HG02884 (cell line): ENCODE measurements at regions not wholly inside any gene's neighbourhood (a gene's known extent, or its start where the extent isn't known, plus 50 kb on each side); places are given as distances from the start of the nearest gene placed in this dataset.

Source experiments
- ATAC-seq: cut with Tn5 transposase; IDR thresholded peaks from one replicate; pipeline ENCODE4 v1.9.1; 2021; ENCODE audit warnings: mild to moderate bottlenecking, moderate library complexity; ENCODE audit not compliant: unreplicated experiment

DNA sequence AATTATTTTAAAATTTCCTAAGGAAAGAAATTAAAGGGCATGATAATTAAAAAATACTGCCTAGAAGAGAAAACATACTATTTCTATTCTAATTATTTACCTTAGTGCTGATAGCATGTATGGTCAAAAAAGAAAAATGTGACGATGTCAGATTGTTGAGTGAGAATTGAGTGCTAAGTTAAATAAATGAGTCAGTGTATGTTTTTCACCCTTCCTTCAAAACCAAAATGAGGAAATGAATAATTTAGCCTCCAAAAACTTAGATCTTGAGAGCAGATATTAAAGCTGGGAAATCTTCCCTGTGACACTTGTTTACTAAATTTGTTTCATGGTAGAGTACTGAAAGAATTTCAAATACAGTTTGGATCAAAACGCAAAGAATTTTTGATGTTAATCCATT is 58.6 kb upstream of the NYAP2 start:
- no peak for ATAC-seq

DNA sequence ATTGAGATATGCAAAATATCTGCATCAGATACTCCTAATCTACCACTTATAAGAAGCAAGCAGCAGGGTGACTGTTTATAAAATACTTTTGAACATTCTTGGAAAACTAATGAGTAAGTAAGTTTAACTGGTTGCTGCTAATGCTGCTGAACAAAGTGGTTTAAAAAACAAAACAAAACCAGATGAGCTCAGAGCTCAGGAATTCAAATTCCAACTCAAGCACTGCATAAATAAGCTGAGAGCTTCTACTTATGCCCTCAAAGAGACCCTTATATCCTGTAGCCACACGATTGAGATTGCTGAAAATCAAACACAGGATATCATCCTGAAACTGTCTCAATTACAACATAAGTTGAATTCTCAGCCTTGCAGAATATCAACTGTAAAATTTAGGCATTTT is 62.3 kb upstream of the NYAP2 start:
- no peak for ATAC-seq

DNA sequence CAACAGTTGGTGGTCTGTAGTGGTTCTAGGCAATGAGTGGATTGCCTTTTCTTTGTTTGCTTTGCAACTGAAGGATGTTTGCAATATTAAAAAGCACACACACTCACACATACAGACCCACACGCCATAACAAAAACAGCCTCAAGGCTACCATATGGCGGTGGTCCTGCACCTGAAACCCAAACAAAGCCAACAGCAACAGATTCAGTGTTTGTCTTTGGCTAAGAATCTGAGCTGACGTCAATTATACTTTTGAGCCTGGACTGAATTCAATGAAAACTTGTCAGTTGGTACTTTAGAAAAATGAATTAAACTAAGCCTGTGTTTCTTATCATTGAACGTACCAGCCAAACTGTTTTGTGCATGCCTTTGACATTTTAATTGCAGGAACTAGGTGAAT is 65.0 kb upstream of the NYAP2 start:
- no peak for ATAC-seq

DNA sequence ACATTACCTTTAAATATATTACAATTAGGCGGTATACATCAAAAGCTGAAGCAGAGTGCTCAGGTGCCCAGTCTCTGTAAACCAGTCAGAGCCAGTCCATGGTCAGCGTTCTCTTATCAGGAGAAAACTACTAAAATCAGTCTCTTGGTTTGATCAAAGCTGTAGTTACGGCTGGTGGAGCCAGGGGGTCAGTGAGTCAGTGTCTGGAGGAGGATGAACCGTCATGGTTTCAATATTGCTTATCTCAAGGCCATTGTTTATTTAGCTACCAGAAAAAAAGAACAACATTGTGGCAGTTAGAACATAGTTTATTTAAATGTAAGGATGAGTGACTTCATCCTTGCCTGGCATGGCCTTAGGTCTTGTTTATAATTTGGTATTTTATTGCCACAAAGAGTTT is 71.3 kb upstream of the NYAP2 start:
- ATAC-seq, result no peak

DNA sequence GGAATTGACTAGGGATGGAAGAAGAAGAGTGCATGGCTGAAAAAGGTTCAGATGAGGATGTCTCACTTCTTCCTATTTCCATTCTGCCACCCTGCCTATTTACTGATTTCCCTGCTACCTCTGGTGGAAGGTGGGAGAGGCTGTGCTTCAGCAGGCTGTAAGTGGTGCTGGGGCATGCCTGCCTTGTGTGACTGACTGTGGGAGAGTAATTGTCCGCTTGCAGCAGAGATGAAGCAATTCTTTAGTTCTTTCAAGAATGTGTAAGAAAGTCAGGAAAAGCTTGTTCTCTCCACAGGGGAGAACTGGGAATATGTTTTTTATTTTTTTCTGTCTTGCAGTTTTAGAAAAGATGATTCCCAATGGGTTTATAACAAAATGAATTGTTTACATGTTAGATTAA is 72.5 kb upstream of the NYAP2 start:
- ATAC-seq, result no peak

DNA sequence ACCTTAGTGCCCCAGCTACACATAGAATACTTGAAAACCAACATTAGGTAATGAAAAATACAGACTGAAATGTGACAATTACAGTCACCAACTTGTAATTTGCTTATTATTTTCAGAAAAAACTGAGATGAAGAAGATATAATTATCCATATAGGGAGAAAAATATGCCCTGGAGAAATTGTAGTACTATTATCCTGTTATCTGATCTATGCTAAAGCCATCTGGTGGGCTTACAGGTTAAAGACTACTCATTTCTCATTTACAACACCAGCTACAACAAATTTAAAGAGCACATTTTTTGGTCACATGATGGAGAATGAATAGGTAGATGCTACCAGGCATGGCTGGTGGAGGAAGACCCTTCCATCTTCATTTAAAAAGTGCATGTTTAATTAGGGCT is 79.6 kb upstream of the NYAP2 start:
- no peak for ATAC-seq

DNA sequence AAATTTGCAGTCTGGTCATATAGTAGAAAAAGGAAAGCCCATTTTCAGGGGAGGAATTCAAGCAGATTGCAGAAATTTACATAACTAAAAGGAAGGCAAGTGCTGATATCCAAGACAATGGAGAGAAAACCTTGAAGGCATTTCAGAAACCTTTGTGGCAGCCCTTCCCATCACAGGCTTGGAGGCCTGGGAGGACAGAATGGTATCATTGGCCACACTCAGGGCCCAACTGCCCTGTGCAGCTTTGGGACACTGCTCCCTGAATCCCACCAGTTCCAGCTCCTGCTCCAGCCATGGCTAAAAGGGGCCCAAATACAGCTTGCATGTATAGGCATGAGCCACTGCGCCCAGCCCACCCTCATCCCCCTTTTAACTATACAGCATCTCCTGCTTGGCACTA is 81.1 kb upstream of the NYAP2 start:
- ATAC-seq, result no peak

DNA sequence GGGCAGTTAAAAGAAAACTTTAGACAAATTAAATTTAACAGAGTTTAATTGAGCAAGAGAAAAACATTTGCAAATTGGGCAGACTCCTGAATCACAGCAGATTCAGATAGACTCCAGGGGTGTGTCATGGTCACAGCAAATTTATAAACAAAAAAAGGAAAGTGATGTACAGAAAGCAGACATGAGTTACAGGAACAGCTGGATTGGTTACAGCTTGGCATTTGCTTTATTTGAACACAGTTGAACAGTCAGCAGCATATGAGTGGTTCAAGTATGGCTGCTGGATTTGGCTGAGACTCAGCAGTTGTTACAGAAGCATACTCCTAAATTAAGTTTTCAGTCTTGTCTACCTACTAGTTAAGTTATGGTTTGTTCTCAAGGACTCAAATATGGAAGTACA is 82.3 kb upstream of the NYAP2 start:
- ATAC-seq, result no peak

DNA sequence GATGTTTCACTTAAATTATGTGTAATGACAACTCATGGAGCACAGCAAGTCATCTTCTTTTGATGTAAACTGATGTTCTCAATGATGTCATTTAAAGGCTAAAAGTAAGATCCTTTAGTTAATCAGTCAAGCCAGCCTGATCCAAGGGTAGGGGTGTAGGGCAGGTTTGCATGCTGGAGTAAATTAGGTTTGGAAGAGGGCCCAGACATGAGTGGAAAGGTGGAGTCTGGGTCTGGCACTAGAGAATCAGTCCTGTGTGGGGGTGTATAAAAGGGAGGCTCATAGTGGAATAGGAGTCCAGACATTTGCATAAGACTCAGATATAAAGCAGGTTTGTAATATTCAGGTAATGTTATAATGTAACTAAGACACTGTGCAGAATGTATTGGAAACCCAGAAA is 88.8 kb upstream of the NYAP2 start:
- no peak for ATAC-seq

DNA sequence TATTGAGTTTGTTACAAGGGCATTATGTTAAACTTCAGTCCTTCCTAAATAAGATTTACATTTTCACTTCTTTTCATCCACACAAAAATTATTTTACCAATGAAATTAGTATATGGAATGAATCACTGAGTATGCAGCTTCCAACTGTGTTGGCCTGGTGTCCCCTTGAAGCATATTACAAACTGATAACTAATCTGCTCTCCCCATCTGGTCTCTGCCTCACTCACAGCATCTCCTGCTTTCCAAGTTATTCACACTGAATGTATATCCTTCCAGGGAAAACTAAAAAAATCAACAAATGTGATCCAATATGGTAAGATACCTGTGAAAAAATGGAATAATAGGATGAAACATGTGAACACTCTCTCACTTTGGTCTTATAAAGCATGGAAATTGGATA is 90.0 kb upstream of the NYAP2 start:
- no peak for ATAC-seq

DNA sequence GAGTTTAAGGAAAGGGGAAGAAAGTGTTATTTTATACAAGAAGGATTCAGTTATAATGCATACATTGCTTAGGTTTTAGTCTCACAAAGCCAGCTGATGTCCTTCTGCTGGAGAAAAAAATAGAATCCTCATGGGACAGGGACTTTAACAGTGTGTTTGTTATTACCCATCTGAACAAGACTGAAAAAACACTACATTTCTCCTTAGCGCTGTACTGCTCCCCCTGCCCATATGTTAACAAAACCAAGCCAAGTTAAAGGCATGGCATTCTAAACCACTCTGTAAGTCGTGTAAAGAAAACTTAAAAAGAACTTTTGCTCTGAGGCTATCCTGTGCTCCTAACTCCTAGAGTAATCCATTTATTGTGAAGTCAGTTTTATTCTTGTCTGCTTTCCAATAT is 102.6 kb upstream of the NYAP2 start:
- no peak for ATAC-seq

DNA sequence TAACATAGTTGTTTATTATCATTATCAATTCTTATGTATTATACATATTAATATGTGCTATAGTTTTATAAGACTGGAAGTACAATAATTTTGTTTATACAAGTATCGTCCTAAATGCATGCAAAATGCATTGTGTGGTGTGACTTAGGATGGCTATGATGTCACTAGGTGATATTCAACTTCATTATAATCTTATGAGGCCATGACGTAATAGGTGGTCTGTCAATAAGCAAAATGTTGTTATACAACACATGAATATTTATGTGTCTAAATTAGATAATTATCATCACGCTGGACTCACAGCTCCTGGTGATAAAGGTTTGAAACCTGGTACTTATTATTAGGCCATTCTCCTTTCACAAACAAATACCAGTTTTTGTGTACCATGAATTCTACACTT is 104.4 kb upstream of the NYAP2 start:
- ATAC-seq, result no peak

DNA sequence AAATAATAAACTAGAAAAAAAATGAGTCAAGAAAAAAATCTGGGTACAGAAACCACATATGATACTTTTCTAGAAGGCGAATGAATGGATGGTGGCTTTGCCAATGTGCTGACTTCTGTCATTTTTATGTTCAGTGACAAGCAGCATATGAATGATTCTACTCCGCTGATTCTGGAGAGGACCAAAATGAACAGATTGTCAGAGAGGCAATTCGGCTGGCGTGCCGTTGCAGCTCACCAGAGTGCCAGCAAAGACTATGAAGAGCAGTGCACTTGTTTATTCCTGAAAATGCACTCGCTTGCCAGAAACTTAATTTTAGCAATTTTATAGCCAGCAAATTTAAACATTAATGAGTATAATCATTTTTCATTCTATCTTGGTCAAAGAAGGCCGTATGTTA is 105.9 kb upstream of the NYAP2 start:
- ATAC-seq, result no peak

DNA sequence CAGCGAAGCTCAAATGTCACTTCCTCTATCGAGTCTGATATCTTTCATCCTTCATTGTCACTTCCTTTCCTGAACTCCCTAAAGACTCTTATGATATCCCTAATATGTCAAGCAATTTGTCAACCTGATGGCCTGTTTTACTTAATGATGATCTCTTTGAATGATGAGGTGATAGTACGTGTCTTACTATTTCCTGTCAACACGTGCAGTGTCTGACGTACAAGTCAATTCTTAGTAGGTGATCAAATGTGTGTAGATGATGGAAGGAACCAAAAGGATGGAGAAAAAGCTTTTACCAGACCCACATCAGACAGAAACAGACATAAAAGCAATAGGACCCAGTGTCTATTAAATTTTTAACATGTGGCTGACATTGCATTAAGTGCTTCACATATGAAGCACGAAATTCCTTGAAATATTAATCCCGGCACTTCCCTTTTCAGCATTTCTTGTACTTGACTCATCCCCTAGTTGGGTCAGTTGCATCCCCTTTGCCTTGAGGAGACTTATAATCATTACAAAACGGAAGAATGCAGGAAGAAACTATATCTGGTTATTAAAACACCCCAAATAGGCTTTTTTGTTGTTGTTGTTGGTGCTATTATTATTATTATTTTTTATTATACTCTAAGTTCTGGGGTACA is 108.6 kb upstream of the NYAP2 start:
- no peak for ATAC-seq

DNA sequence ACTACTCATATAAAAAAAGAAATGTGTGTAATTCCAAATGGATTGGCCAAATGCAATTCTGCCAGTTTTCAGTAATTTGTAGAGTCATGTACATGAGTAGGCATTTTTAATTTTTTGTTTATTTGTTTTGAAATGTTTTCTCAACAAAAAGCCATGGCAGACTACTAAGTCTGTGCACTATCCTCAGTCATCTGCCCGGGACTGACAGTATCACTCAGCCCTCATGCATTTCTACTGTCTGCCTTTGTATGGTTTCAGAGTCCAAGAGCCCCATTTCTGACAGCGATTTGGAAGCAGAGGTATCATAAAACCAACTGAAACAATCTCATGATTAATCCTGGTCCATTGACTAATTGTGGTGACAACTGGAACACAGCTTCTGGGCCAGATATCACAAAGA is 109.9 kb upstream of the NYAP2 start:
- ATAC-seq, result no peak

DNA sequence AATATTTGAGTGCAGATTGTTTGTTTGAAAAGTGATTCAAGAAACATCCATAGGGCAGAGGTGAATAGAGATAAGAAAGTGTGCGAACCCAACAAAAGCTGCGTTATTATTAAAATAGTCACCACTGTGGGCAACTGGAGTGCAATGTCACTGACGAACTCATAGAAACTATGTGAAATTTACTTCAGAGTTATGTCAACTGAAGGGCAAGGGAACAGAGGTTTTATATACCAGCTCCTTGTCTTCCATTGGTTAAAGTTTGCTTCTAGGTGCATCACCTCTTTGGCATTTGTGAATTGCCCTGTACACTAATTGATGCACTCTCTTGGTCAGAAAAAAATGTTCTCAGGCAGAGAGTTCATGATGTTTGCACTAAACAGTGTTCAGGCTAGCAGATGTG is 110.5 kb upstream of the NYAP2 start:
- ATAC-seq, result no peak

DNA sequence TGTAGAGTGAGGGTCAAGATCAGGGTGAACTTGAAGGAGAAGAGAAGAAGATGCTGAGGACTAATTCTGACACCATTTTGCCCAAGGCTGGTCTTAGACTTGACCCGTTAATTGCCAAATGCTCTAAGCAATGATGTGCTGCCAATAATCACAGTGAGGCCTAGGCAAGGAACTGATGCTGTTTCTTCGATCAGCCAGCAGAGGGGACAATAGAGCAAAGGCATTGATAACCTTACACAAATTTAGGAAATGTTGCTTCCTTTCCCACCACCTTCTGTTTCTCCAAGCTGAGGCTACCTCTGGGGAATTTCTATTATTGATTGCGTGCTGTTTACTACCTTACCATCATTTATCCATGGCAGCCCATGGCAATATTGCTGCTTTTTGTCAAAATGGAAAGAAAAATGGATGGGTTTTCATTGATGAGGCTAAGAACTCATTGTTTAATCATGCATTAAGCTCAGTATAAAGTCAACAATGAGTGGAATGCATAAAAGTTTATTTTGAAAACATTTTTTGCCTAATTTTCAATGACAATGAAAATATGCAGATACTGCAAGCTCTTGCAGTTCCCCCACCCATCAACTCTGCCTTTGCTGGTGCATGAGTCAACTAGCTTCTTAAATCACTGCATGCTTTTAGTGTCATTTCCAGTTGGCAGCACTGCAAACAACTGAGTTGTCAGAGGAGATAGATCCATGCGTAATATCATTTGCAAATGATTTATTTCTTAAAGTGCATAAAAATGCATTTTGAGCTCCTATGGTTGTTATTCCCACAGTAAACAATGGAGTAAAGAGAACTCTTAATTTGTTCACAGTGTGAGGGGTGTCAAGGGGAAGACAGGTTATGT is 116.4 kb upstream of the NYAP2 start:
- ATAC-seq, result peak; percentile 95

DNA sequence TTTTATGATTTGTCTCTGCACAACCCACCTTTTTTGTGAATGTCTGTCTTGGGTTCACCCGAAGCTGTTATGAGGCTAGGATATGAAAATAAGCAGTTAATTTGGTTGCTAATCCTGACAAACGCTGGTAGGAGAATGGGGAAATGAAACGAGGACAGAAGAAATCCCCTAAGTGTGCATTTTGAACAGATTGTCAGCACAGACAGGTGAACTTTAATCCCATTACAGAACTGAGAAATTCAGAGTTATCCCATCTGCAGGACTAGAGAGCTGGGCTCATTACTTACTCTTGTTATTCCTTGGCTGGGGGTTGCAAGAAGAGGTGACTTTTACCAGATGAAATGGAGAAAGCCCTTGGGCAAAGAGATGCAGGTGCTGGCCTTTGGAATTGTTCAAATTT is 123.3 kb upstream of the NYAP2 start:
- ATAC-seq, result peak; percentile 82

DNA sequence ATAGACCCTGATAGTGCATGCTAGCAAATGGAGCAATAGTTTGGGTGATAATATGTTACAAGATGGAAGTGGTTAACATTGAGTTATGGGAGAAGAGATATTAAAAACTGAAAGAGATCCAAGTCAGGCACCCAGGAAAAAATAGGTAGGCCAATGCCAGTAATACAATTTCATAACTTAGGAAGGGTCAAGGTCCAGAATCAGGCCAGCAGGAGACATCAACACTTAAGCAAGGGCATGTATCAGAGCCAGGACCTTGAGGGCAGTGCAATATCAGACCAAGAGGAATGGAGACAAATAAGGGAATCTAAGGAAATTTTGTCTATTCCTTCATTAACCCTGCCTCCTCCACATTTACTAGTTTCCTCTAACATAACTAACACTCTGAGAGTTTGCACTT is 124.1 kb upstream of the NYAP2 start:
- no peak for ATAC-seq

DNA sequence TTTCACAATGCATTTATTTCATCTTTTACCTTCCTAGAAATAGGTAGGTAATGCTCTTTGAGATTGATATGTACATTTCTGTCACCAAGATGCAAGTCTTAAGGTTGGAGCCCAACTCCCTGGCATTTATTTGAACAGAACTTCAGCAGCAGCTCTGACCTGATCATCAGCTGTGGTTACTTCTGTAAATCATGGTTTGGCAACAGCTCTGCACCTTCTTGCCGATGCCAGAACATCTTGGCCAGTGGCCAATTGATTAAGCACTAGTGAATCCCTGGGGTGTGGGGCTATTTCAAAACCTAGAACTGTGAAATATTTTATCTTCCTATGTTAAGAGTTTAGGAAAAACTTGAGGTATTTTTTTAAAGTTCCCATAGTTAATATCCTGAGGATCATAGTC is 124.8 kb upstream of the NYAP2 start:
- ATAC-seq, result no peak

DNA sequence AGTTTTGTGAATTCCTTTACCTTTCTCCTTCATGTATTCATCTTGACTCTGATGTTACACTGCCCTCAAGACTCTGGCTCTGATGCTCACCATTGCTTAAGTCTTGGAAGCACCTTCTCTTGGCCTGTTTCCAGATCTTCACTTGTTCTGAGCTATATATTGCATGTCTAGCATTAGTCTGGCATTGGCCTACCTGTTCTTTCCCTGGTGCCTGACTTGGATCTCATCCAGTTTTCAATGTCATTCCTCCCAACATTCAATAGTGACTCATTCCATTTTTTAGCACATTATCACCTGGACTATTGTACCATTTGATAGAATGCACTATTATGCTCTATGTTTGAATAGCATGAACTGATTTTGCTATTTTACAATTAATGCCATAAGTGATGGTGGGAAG is 127.3 kb upstream of the NYAP2 start:
- ATAC-seq, result no peak

DNA sequence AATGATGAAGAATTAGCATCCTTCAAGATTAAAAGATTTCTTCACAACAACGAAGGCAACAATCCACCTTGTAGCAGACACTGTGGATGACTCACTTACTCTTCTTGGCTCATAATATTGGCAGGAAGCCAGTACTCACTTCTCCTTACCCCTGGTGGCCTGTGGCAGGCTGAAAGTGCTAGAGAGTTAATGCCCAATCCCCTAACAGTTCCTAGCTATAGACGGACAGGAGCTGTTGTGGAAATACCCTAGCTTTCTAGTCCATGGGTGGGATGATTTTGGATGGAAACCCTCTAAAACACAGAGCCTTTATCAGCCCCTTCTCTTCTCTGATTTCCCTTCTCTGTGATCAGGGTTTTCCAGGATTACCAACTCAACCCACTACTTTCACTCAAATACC is 128.6 kb upstream of the NYAP2 start:
- ATAC-seq, result peak; percentile 100

DNA sequence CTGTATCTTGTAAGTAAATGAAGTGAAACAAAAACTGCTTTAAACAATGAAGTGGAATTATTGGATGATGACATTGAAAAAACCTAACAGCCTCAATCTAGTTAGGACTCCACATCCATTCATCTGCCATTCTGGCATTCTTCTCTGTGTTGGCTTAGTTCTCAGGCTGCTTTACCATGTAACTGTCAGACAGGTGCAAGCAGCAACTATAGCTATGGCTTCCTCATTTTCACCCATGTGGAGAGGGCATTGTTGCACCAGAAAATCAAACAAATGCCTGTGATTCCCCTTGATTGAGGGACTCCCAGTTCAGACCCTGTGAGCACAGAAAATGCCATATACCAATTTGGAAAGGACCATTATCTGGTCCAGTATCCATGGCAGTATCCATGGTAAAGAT is 129.5 kb upstream of the NYAP2 start:
- ATAC-seq, result no peak
